GM18507 (cell line): ENCODE measurements at regions not wholly inside any gene's neighbourhood (a gene's known extent, or its start where the extent isn't known, plus 50 kb on each side); places are given as distances from the start of the nearest gene placed in this dataset.

Source experiments
- DNase-seq: peaks from one replicate; pipeline ENCODE4 v3.0.0; 2011; ENCODE audit warnings: low read depth; ENCODE audit not compliant: insufficient read length; ENCODE audit errors: extremely low spot score
- FAIRE-seq: peaks from 2 replicates; lab custom pipeline; 2011; peaks lifted over from hg19 to GRCh38; lab: Jason Lieb, UNC

DNA sequence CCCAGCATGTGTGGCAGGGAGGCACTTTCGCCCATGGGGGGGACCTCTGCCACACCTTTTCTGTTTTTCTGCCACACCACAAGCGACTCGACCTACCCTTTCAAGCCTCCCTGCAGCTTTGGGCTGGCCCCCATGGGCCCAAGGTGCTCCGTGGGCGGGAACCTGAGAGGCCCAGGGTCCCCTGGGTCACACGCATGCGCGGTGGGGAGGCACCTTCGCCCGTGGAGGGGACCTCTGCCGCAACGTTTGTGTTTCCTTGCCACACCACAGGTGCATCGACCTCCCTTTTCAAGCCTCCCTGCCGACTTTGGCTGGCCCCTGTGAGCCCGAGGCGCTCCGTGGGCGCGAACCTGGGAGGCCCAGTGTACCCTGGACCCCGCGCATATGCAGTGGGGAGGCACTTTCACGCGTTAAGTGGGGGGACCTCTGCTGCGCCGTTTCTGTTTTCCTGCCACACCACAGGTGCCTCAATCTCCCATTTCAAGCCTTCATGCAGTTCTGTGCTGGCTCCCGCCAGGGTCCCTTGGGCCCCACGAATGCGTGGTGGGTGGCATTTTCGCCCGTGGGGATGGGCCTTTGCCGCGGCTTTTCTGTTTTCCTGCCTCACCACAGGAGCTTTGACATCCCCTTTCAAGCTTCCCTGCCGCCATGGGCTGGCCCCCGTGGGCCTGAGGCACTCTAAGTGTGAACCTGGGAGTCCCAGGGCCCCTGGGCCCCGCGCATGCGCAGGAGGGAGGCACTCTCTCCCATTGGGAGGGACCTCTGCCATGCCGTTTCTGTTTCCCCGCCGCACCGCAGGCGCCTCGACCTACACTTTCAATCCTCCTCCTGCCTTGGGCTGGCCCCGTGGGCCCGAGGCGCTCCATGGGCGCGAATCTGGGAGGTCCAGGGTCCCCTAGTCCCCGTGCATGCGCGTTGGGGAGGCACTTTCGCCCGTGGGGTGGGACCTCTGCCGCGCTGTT is 332.2 kb downstream of the ALG10 start:
- DNase-seq = no peak
- FAIRE-seq = no peak

DNA sequence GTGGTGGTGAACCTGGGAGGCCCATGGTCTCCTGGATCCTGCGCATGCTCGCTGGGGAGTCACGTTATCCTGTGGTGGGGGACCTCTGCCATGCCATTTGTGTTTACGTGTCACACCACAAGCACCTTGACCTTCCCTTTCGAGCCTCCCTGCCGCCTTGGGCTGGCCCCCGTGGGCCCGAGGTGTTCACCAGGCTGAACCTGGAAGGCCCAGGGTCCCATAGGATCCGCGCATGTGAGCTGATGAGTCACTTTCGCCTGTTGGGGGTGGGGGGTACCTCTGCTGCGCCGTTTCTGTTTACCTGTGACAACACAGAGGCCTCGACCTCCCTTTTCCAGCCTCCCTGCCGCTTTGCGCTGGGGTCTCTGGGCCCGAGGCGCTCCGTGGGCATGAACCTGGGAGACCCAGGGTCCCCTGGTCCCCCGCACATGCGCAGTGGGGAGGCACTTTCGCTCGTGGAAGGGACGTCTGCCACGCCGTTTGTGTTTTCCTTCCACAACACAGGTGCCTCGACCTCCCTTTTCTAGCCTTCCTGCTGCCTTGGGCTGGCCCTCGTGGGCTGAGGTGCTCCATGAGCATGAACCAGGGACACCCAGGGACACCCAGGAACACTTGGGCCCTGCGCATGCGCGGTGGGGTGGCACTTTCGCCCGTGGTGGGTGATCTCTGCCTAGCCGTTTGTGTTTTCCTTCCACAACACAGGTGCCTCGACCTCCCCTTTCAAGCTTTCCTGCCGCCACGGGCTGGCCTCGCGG is 334.1 kb downstream of the ALG10 start:
- FAIRE-seq = no peak
- DNase-seq = no peak

DNA sequence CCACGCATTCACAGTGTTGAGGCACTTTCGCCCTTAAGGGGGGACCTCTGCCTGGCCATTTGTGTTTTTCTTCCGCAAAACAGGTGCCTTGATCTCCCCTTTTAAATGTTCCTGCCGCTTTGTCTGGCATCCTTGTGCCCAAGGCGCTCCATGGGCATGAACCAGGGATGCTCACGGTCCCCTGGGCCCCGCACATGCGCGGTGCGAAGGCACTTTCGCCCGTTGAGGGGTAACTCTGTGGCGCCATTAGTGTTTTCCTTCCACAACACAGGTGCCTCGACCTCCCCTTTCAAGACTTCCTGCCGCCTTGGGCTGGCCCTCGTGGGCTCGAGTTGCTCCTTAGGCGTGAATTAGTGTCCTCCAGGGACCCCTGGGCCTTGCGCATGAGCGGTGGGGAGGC is 335.5 kb downstream of the ALG10 start:
- FAIRE-seq (no peak), DNase-seq (no peak)

DNA sequence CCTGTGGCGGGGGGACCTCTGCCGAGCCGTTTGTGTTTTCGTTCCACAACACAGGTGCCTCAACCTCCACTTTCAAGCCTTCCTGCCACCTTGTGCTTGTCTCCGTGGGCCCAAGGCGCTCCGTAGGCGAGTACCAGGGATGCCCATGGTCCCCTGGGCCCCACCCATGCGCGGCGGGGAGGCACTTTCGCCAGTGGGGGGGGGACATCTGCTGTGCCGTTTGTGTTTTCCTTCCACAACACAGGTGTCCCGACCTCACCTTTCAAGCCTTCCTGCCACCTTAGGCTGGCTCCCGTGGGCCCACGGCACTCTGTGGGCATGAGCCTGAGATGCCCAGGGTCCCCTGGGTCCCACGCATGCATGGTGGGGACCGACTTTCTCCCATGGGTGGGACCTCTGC is 335.9 kb downstream of the ALG10 start:
- no peak for FAIRE-seq
- no peak for DNase-seq

DNA sequence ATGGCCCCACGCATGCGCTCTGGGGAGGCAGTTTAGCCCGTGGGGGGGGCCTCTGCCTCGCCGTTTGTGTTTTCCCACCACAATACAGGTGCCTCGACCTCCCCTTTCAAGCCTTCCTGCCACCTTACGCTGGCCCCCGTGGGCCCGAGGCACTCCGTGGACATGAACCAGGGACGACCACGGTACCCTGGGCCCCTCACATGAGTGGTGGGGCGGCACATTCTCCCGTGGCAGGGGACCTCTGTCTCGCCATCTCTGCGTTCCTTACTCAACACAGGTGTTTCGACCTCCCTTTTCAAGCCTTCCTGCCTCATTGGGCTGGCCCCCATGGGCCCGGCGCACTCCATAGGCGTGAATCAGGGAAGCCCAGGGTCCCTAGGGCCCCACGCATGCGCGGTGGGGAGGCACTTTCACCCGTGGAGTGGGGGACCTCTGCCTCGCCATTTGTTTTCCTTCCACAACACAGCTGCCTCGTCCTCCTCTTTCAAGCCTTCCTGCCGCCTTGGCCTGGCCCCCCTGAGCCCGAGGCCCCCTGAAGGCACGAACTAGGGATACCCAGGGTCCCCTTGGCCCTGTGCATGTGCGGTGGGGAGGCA is 339.5 kb downstream of the ALG10 start:
- FAIRE-seq (no peak), DNase-seq (no peak)

DNA sequence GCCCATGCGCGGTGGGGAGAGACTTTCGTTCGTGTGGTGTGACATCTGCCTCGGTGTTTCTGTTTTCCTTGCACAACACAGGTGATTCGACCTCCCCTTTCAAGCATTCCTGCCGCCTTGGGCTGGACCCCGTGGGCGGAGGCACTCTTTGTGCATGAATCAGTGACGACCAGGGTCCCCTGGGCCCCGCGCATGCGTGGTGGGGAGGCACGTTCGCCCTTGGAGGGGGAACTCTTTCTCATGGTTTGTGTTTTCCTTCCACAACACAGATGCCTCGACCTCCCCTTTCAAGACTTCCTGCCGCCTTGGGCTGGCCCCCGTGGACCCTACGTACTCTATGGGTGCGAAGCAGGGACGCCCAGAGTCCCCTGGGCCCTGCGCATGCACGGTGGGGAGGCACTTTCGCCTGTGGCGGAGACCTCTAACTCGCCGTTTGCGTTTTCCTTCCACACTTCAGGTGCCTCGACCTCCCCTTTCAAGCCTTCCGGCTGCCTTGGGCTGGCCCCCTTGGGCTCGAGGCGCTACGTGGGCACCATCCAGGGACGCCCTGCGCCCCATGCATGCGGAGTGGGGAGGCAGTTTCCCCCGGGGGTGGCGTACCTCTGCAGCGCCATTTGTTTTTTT is 340.9 kb downstream of the ALG10 start:
- FAIRE-seq (no peak), DNase-seq (no peak)

DNA sequence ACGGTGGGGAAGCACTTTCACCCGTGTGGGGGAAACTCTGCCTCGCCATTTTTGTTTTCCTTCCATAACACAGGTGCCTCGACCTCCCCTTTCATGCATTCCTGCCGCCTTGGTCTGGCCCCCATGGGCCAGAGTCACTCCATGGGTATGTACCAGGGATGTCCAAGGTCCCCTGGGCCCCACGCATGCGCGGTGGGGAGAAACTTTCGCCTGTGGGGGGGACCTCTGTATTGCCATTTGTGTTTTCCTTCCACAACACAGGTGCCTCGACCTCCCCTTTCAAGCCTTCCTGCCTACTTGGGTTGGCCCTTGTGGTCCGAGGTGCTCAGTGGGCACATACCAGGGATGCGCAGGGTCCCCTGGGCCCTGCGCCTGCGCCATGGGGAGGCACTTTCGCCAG is 345.8 kb downstream of the ALG10 start:
- no peak for DNase-seq
- FAIRE-seq = no peak

DNA sequence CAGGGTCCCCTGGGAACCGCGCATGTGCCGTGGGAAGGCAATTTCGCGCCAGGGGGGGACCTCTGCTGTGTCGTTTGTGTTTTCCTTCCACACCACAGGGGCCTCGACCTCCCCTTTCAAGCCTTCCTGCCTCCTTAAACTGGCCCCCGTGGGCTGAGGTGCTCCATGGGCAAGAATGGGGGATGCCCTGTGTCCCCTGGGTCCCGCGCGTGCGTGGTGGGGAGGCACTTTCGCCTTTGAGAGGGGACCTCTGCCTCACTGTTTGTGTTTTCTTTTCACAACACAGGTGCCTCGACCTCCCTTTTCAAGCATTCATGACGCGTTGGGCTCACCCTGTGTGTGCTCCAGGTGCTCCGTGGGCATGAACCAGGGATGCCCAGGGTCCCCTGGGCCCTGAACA is 348.8 kb downstream of the ALG10 start:
- DNase-seq (no peak), FAIRE-seq (no peak)

DNA sequence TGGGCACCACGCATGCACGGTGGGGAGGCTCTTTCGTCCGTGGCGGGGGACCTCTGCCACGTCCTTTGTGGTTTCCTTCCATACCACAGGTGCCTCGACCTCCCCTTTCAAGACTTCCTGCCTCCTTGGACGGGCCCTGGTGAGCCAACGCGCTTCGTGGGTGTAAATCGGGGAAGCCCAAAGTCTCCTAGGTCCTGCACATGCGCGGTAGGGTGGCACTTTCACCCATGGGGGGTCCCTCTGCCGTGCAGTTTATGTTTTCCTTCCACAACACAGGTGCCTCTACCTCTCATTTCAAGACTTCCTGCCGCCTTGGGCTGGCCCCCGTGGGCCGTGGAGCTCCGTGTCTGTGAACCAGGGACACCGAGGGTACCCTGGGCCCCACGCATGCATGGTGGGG is 349.7 kb downstream of the ALG10 start:
- FAIRE-seq (no peak), DNase-seq (no peak)

DNA sequence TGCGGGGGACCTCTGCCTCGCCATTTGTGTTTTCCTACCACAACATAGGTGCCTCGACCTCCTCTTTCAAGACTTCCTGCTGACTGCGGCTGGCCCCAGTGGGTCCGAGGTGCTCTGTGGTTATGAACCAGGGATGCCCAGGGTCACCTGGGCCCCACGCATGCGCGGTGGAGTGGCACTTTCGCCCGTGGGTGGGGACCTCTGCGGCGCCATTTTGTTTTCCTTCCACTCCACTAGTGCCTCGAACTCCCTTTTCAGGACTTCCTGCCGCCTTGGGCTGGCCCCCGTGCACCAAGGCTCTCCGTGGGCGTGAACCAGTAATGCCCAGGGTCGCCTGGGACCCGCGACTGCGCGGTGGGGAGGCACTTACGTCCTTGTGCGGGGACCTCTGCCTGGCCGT is 351.6 kb downstream of the ALG10 start:
- FAIRE-seq (no peak), DNase-seq (no peak)

DNA sequence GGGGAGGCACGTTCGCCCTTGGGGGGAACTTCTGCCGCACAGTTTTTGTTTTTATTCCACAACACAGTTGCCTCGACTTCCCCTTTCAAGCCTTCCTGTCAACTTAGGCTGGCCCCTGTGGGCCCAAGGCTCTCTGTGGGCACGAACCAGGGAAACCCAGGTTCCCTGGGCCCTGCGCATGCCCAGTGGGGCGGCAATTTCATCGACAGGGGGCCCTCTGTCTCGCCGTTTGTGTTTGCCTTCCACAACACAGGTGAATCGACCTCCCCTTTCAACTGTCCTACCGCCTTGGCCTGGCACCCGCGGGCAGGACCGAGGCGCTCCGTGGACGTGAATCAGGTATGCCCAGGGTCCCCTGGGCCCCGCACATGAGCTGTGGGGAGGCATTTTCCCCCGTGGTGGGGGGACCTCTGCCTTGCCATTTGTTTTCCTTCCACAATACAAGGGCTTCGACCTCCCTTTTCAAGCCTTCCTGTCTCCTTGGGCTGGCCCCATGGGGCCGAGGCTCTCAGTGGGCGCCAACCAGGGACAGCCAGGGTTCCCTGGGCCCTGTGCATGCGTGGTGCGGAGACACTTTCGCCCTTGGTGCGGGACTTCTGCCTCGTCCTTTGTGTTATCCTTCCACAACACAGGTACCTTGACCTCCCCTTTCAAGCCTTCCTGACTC is 354.0 kb downstream of the ALG10 start:
- no peak for DNase-seq
- no peak for FAIRE-seq

DNA sequence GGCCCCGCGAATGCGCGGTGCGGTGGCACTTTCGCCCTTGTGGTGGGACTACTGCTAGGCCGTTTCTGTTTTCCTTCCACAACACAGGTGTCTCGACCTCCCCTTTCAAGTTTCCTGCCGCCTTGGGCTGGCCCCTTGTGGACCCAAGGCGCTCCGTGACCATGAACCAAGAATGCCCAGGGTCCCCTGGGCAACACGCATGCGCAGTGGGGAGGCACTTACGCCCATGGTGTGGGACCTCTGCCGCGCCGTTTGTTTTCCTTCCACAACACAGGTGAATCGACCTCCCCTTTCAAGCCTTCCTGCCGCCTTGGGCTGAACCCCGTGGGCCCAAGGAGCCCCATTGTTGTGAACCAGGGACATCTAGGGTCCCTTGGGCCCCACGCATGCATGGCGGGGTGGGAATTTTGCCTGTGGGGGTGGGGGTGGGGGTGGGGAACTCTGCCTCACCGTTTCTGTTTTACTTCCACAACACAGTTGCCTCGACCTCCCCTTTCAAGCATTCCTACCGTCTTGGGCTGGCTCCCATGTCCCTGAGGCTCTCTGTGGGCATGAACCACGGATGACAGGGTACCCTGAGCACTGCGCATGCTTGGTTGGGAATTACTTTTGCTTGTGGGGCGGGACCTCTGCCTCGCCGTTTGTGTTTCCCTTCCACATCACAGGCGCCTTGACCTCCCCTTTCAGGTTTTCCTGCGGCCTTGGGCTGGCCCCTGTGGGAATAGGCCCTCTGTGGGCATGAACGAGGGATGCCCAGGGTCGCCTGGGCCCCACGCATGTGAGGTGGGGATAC is 355.1 kb downstream of the ALG10 start:
- DNase-seq (no peak), FAIRE-seq (no peak)

DNA sequence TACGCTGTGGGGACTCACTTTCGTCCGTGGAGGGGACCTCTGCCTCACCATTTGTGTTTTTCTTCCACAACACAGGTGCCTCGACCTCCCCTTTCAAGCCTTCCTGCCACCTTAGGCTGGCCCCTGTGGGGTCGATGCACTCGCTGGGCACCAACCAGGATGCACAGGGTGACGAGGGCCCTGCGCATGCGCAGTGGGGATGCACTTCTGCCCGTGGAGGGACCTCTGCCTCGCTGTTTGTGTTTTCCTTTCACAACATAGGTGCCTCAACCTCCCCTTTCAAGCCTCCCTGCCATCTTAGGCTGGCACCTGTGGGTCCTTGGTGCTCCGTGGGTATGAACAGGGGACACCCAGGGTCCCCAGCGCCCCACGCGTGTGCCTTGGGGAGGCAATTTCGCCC is 356.8 kb downstream of the ALG10 start:
- DNase-seq (no peak), FAIRE-seq (no peak)

DNA sequence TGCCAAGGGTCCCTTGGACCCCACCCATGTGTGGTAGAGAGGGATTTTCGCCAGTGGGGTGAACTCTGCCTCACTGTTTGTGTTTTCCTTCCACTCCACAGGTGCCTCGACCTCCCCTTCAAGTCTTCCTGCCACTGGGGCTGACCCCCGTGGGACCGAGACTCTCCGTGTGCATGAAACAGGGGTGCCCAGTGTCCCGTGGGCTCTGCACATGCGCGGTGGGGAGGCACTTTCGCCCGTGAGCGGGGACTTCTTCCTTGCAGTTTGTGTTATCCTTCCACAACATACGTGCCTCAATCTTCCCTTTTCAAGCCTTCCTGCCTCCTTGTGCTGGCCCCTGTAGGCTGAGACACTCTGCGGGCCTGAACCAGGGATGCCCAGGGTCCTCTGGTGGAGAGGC is 362.4 kb downstream of the ALG10 start:
- FAIRE-seq (no peak), DNase-seq (no peak)

DNA sequence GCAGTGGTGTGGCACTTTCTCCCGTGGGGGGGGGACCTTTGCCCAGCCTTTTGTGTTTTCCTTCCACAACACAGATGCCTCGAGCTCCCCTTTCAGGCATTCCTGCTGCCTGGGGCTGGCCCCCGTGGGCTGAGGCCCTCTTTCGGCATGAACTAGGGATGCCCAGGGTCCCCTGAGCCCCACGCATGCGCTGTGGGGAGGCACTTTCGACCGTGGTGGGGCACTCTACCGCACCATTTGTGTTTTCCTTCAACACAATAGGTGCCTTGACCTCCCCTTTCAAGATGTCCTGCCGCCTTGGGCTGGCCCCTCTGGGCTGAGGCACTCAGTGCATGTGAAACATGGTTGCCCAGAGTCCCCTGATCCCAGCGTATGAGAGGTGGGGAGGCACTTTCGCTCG is 363.7 kb downstream of the ALG10 start:
- FAIRE-seq (no peak), DNase-seq (no peak)

DNA sequence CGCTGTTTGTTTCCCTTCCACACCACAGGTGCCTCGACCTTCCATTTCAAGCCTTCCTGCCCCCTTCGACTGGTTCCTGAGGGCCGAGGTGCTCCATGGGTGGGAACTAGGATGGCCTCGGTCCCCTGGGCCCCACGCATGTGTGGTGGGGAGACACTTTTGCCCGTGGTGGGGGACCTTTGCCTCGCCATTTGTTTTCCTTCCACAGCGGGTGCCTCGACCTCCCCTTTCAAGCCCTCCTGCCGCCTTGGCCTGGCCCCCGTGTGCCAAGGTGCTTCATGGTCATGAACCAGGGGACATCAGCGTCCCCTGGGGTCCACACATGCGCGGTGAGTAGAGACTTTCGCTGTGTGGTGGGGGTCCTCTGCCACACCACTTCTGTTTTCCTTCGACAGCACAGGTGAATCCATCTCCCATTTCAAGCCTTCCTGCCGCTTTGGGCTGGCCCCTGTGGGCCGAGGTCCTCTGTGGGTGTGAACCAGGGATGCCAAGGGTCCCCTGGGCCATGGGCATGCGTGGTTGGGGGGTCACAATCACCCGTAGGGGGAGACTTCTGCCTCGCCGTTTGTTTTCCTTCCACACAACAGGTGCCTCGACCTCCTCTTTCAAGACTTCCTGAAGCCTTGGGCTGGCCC is 364.4 kb downstream of the ALG10 start:
- FAIRE-seq (no peak), DNase-seq (no peak)

DNA sequence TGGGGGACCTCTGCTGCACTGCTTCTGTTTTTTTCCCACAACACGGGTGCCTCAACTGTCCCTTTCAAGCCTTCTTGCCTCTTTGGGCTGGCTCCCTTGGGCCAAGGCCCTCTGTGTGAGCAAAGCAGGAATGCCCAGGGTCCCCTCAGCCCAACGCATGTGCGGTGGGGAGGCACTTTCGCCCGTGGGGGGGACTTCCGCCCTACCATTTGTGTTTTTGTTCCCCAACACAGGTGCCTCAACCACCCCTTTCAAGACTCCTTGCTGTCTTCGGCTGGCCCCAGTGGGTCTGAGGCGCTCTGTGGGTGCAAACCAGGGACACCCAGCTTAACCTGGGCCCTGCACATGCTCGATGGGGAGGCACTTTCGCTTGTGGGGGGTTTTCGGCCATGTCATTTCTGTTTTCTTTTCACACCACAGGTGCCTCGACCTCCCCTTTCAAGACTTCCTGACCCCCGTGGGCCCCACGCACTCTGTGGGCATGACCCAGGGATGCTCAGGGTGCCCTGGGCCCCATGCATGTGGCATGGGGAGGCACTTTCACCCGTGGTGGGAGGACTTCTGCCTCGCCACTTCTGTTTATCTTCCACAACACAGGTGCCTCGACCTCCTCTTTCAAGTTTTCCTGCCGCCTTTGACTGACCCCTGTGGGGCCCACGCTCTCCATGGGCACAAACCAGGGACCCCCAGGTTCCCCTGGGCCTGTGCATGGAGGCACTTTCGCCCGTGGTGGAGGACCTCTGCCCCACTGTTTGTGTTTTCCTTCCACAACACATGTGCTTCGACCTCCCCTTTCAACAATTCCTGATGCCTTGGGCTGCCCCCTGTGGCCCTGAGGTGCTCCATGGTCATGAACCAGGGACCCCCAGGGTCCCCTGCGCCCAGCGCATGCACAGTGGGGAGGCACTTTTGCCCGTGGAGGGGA is 365.7 kb downstream of the ALG10 start:
- DNase-seq = no peak
- FAIRE-seq = no peak
